ENCODE measurements at regions not wholly inside any gene's neighbourhood (a gene's known extent, or its start where the extent isn't known, plus 50 kb on each side); places are given as distances from the start of the nearest gene placed in this dataset.
"Not testable (repeated sequence)": the region's sequence is repeated elsewhere in the genome, so short reads cannot be mapped to it uniquely, and the experiment has no call there.

DNA sequence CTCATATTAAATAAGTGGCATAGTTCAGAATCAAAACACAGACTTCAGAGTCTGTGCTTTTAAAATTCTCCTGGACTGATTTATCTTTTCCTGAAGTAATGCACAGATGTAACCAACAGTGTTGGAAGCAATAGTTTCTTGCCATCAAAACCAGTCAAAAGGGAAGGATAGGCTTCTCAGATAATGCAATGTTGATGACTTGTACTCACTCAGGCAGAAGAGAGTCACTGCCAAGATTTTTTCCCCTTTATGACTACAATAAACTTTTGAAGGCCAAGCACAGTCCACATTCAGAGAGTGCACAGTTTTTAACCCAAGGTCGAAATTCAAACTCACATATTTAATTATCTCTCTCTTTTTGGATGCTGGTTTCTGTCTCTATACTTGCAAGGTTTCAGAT lies 305.0 kb upstream of the SGO1 start:
- H3K27ac ChIP-seq = no peak overlapping the region
- TF ChIP-seq, protein P1, sequence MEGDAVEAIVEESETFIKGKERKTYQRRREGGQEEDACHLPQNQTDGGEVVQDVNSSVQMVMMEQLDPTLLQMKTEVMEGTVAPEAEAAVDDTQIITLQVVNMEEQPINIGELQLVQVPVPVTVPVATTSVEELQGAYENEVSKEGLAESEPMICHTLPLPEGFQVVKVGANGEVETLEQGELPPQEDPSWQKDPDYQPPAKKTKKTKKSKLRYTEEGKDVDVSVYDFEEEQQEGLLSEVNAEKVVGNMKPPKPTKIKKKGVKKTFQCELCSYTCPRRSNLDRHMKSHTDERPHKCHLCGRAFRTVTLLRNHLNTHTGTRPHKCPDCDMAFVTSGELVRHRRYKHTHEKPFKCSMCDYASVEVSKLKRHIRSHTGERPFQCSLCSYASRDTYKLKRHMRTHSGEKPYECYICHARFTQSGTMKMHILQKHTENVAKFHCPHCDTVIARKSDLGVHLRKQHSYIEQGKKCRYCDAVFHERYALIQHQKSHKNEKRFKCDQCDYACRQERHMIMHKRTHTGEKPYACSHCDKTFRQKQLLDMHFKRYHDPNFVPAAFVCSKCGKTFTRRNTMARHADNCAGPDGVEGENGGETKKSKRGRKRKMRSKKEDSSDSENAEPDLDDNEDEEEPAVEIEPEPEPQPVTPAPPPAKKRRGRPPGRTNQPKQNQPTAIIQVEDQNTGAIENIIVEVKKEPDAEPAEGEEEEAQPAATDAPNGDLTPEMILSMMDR (conservative IDR thresholded peaks at IDR 0.05) = no peak
- no peak for TF ChIP-seq ZFX (IDR thresholded peaks at IDR 0.05)

DNA sequence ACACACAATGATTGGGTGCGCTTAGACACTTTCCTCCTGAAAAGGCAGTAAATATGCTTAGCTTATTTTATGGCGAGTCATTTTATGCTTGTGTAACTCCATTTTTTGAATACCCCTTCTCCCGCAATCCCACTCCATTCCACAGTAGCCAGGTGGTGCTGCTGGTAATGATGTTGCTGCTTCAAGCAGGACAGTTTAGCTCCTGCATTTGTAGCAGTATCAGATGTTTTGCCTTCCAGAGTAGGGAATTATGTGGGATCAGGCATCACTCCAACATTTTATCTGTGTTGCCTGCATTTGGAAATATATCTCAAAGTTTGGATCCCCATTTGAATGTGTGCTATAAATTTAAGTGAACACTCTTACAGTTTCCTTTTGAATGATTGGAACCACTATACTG lies 302.1 kb upstream of the SGO1 start:
- TF ChIP-seq ZFX (IDR thresholded peaks at IDR 0.05) = no peak
- TF ChIP-seq, protein P1 (conservative IDR thresholded peaks at IDR 0.05) = no peak
- H3K27ac ChIP-seq = no peak overlapping the region

DNA sequence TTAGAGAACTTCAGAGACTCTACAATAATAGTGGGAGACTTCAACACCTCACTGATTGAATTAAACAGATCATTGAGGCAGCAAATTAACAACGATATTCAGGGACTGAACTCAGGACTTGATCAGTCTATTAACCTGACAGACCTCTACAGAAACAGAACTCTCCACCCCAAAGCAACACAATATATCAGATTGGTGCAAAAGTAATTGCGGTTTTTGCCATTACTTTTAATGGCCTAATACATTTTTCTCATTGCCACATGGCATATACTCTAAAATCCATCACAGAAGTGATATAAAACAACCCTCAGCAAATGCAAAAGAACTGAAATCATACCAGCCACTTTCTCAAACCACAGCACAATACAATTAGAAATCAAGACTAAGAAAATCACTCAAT lies 298.1 kb upstream of the SGO1 start:
- no peak overlapping the region for H3K27ac ChIP-seq
- TF ChIP-seq, protein P1 (conservative IDR thresholded peaks at IDR 0.05) = no peak
- TF ChIP-seq ZFX (IDR thresholded peaks at IDR 0.05) = no peak

DNA sequence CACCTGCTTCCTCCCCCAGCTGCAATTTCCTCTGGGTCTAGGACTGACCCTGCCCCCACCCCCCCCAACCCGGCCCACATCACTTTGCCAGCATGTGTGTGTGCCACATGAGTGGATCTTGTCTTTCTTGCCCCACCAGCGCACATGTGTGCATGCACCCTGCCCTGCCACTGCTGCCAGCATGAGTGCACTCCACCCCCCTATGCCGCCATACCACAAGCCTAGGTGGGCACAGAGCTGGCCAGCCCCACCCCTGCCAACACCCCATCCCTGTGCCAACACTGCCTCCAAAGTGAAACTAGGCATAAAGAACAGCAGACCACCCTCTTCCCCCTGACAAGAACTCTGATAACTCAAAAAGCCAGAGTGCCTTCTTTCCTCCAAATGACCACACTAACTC lies 296.3 kb upstream of the SGO1 start:
- TF ChIP-seq, protein P1 (conservative IDR thresholded peaks at IDR 0.05) = no peak
- no peak for TF ChIP-seq ZFX (IDR thresholded peaks at IDR 0.05)
- H3K27ac ChIP-seq = no peak overlapping the region

DNA sequence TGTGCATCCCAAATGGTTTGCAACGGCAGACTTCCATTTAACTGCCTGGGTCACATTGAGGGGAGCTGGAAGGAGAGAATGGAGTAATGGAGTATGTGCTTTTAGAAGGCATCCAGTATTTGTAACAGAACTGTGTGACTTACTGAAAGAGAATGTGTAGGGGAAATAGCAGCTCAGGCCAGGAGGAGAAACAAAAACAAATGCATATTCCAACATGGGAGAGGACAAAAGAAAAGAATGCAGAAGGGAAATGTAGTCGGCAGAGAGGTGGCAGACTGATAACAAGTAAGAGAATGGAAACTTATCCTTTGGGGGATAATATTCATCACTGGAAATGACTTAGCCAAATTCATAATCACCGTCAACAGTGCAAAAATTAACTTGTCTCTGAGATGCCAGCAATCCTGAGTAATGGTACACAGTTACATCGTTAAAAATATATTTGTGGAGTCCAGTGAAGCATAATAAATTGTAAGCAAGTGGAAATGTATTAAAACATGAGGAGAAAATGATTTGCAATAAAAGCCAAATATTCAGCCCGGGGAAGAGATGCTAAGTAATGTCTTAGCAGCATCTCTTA lies 294.9 kb upstream of the SGO1 start:
- TF ChIP-seq ZFX (IDR thresholded peaks at IDR 0.05) = no peak
- TF ChIP-seq, protein P1 (conservative IDR thresholded peaks at IDR 0.05) = no peak
- no peak overlapping the region for H3K27ac ChIP-seq

DNA sequence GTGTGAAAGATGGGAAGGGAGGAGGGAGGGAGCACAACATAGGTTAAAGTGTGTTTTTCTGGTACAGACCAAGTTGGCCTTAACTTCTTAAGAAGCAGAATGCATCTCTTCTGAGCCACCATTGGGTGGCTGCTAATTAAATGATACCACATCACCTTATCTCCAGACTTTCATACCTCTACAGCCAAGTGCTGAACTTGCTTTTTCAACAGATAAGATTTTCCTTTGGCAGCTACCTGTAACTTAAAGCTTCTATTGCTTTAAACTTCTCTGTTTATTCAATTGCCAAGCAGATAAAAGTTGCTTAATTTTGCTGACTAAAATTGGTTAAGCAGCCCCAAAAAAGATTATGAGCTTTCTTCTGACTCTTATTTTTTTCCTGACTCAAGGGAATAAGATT lies 292.4 kb upstream of the SGO1 start:
- H3K27ac ChIP-seq = no peak overlapping the region
- TF ChIP-seq ZFX (IDR thresholded peaks at IDR 0.05) = no peak
- TF ChIP-seq, protein P1 (conservative IDR thresholded peaks at IDR 0.05) = no peak

DNA sequence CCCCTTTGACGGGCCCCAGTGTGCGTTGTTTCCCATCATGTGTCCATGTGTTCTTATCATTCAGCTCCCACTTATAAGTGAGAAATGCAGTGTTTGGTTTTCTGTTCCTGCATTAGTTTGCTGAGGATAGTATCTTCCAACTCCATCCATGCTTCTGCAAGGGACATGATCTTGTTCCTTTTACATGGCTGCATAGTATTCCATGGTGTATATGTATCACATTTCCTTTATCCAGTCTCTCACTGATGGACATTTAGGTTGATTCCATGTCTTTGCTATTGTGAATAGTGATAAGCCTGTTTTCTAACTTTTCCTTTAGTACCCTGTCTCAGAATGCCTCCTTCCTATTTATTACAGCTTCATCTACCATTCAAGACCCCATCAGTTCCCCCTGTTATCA lies 278.2 kb upstream of the SGO1 start:
- not testable (repeated sequence) for H3K27ac ChIP-seq

DNA sequence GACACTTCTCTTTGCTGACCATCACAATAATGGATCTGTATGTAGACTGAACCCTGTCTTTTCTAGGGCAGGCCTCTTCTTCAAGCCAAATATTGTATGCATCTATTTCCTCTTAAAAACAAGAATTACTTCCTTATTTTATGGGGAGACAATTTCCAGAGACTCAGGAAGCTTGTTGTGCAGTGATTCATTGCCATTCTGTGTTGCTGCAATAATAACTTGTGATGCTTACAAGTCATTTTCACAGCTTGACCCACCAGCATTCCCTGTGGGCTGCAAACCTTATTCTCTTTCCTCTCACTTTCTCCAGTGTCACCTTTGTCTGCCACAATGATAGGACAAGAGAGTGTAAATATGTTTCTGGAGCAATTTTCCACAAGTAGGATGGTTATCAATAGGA lies 276.7 kb upstream of the SGO1 start:
- TF ChIP-seq, protein P1 (conservative IDR thresholded peaks at IDR 0.05) = no peak
- no peak for TF ChIP-seq ZFX (IDR thresholded peaks at IDR 0.05)
- H3K27ac ChIP-seq = no peak overlapping the region

Measured in C4-2B (cell line).